ENCODE measurements at regions not wholly inside any gene's neighbourhood (a gene's known extent, or its start where the extent isn't known, plus 50 kb on each side); places are given as distances from the start of the nearest gene placed in this dataset.

- H3K4me3 ChIP-seq (ENCODE audit: low read length), result no peak overlapping the region
- DNase-seq (ENCODE audit: low read depth), result no peak
- no peak for TF ChIP-seq CTCF (IDR thresholded peaks at IDR 0.05; ENCODE audit: insufficient read depth, low read depth, low read length, missing control alignments)
Observed at GRCh38 chr1:74818241-74818640, 85.3 kb downstream of the TYW3 start.

DNA sequence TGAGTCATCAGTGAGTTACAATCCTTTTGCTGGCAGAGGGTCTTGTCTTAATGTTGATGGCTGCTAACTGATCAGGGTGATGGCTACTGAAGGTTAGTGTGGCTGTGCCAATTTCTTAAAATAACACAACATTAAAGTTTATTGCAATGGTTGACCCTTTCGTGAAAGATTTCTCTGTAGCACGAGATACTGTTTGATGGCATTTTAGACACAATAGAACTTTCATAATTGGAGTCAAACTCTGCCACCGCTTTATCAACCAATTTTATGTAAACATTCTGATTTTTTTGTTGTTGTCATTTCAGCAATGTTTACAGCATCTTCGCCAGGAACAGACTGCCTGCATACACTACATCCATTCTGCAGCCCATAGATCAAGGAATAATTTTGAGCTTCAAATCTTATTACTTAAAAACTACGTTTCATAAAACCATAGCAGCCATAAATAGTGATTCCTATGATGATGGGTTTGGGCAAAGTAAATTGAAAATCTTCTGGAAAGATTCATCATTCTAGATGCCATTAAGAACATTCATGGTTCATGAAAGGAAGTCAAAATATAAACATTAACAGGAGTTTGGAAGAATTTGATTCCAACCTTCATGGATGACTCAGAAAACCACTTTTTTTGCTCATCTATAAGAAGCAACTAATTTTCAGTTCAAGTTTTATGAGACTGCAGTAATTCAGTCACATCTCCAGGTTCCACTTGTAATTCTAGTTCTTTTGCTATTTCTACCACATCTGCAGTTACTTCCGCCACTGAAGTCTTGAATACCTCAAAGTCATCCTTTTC is 85.9 kb downstream of the TYW3 start:
- H3K4me3 ChIP-seq (ENCODE audit: low read length), result no peak overlapping the region
- no peak for DNase-seq (ENCODE audit: low read depth)
- TF ChIP-seq CTCF (IDR thresholded peaks at IDR 0.05; ENCODE audit: insufficient read depth, low read depth, low read length, missing control alignments), result no peak

- H3K4me3 ChIP-seq (ENCODE audit: low read length), result no peak overlapping the region
- TF ChIP-seq CTCF (IDR thresholded peaks at IDR 0.05; ENCODE audit: insufficient read depth, low read depth, low read length, missing control alignments), result no peak
- peak; percentile 13 for DNase-seq (ENCODE audit: low read depth)
Observed at GRCh38 chr1:74822851-74823401, 90.0 kb downstream of the TYW3 start.

GRCh38 chr1:74824497-74825107 is 91.7 kb downstream of the TYW3 start:
- H3K4me3 ChIP-seq (ENCODE audit: low read length), result no peak overlapping the region
- DNase-seq (ENCODE audit: low read depth), result no peak
- TF ChIP-seq CTCF (IDR thresholded peaks at IDR 0.05; ENCODE audit: insufficient read depth, low read depth, low read length, missing control alignments), result no peak

DNA sequence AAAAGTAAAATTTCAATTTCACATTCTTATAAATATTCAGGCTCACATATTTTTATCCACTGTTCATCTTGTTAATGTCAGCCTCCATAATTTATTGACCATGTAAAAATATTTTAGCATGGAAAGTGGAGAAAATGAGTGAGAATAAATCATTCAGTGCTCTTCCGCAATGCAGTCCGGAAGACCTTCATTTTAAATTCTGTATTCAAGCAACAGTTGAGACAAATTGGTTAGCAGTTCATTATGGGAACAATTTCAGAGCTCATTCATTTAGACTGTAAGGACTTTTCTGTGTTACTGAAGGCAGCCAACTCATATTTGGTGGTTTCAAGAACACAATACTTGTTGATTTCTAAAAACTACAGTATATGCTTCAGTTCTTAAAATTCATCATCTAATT is 97.8 kb downstream of the TYW3 start:
- TF ChIP-seq CTCF (IDR thresholded peaks at IDR 0.05; ENCODE audit: insufficient read depth, low read depth, low read length, missing control alignments), result no peak
- no peak for DNase-seq (ENCODE audit: low read depth)
- no peak overlapping the region for H3K4me3 ChIP-seq (ENCODE audit: low read length)

GRCh38 chr1:74834261-74834660 is 101.3 kb downstream of the TYW3 start:
- no peak for DNase-seq (ENCODE audit: low read depth)
- no peak for TF ChIP-seq CTCF (IDR thresholded peaks at IDR 0.05; ENCODE audit: insufficient read depth, low read depth, low read length, missing control alignments)
- no peak overlapping the region for H3K4me3 ChIP-seq (ENCODE audit: low read length)

Measured in epithelial cell of esophagus (primary cell).